ENCODE measurements at regions not wholly inside any gene's neighbourhood (a gene's known extent, or its start where the extent isn't known, plus 50 kb on each side); places are given as distances from the start of the nearest gene placed in this dataset.

- no peak for TF ChIP-seq POLR2A (IDR thresholded peaks at IDR 0.05; ENCODE audit: low read length)
- TF ChIP-seq GATA1 (IDR thresholded peaks at IDR 0.05; ENCODE audit: low read depth, low read length) = no peak
These were observed 73.4 kb upstream of the CTBP2 start for GRCh38 chr10:125233726-125234125.

Data from erythroblast (primary cell).